Non-pigmented ciliary epithelial cell (primary cell): ENCODE measurements at regions not wholly inside any gene's neighbourhood (a gene's known extent, or its start where the extent isn't known, plus 50 kb on each side); places are given as distances from the start of the nearest gene placed in this dataset.
"Not testable (repeated sequence)": the region's sequence is repeated elsewhere in the genome, so short reads cannot be mapped to it uniquely, and the experiment has no call there.

ENCODE experiments used
- DNase-seq: peaks from one replicate; pipeline ENCODE4 v3.0.0-alpha.2; 2010; ENCODE audit warnings: low read depth

GRCh38 chr9:93813221-93814076 lies 141.7 kb downstream of the BARX1 start:
- DNase-seq: no peak

GRCh38 chr9:93812410-93812668 lies 142.8 kb downstream of the BARX1 start:
- no peak for DNase-seq

GRCh38 chr9:93810028-93810971 lies 144.9 kb downstream of the BARX1 start:
- DNase-seq: no peak

- no peak for DNase-seq
Observed at GRCh38 chr9:93809204-93809940, 145.8 kb downstream of the BARX1 start.

- no peak for DNase-seq
Observed at GRCh38 chr9:93808115-93809029, 146.8 kb downstream of the BARX1 start.

GRCh38 chr9:93807166-93808074 lies 147.7 kb downstream of the BARX1 start:
- DNase-seq: no peak

GRCh38 chr9:93801581-93802284 lies 153.4 kb downstream of the BARX1 start:
- DNase-seq: no peak

GRCh38 chr9:93801120-93801519 lies 154.0 kb downstream of the BARX1 start:
- DNase-seq: no peak

- DNase-seq: no peak
Observed at GRCh38 chr9:93792358-93792757, 162.8 kb downstream of the BARX1 start.

GRCh38 chr9:93786204-93786603 lies 169.0 kb downstream of the BARX1 start:
- DNase-seq: no peak

- DNase-seq: no peak
Observed at GRCh38 chr9:93776873-93777272, 178.3 kb downstream of the BARX1 start.

GRCh38 chr9:93776256-93776655 lies 178.9 kb downstream of the BARX1 start:
- DNase-seq: no peak

- no peak for DNase-seq
Observed at GRCh38 chr9:93774331-93775102, 180.6 kb downstream of the BARX1 start.

- DNase-seq: no peak
Observed at GRCh38 chr9:93771276-93771675, 183.9 kb downstream of the BARX1 start.

- DNase-seq: no peak
Observed at GRCh38 chr9:93761822-93762221, 185.4 kb downstream of the PHF2 start.

- DNase-seq: no peak
Observed at GRCh38 chr9:93750045-93750444, 173.7 kb downstream of the PHF2 start.

- DNase-seq: not testable (repeated sequence)
Observed at GRCh38 chr9:93748827-93749226, 172.4 kb downstream of the PHF2 start.

GRCh38 chr9:93731963-93732362 lies 155.6 kb downstream of the PHF2 start:
- no peak for DNase-seq

GRCh38 chr9:93730648-93731047 lies 154.3 kb downstream of the PHF2 start:
- no peak for DNase-seq
